IPS DF 4.7 (cell line): ENCODE measurements at regions not wholly inside any gene's neighbourhood (a gene's known extent, or its start where the extent isn't known, plus 50 kb on each side); places are given as distances from the start of the nearest gene placed in this dataset.
A peak's percentile ranks its signal among the peaks of the same experiment; 100 is the strongest.

Experiments used
- DNase-seq: peaks from one replicate; pipeline ENCODE4 v3.0.0-alpha.2; 2013; ENCODE audit warnings: low spot score; ENCODE audit errors: extremely low read depth

GRCh38 chr14:55500219-55500701 lies 59.8 kb upstream of the TBPL2 start:
- peak; percentile 14 for DNase-seq

GRCh38 chr14:55500708-55501107 lies 60.3 kb upstream of the TBPL2 start:
- no peak for DNase-seq

DNA sequence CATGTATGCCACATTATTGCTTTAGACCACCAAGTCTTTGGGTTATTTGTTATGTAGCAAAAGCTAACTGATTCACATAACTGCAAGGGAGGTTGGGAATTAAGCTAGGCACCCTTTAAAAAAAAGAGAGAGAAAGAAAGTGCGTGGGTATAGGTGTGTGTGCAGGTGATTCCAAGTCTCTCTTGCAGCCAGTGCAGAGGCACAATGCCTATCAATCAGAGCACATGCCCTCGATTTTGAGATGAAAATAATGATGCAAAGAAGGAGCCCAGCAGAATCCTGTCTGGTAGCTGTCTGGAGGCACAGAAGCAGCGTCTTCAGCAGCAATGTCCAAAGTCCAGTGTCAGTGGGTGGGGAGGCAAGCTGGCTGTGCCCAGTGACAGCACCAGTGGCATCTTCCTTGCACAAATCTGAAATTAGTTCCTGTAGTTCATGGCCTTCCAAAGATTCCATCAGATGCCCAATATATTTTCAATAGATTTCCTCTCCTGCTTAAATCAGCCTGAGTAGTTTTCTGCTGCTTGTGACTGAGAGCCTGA lies 62.4 kb upstream of the TBPL2 start:
- no peak for DNase-seq

- DNase-seq, result no peak
These were observed 65.4 kb upstream of the TBPL2 start for GRCh38 chr14:55505846-55506245.

- no peak for DNase-seq
These were observed 68.3 kb upstream of the TBPL2 start for GRCh38 chr14:55508676-55509075.

DNA sequence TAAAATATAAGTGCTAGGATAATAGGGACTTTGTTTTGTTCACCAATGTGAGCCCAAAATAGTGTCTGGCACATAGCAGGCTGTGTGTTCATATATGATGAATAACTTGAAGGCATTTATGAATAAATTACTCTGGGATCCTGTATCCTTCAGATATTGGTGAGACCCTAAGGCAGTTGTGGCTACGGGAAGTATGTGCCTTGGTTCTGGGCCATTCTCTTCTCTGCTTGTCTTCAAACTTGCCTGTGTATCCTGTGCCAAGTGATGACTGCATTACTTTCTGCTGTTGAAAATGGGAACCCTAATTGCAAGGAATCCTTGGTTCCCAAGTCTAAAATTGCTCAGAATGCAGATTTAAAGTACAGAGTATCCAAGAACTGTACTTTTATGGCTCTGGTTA lies 67.6 kb upstream of the KTN1 start:
- DNase-seq, result no peak

DNA sequence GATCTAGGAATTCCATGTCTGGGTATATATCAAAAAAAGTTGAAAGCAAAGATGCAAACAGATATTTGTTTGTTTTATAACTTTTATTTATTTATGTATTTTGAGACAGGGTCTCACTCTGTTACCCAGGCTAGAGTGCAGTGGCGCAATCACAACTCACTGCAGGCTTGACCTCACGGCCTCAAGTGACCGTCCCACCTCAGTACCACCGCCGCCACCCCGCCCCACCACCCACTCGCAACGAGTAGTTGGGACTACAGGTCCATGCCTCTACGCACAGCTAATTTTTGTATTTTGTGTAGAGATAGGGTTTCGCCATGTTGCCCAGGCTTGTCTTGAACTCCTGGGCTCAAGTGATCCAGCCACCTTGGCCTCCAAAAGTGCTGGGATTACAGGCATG lies 66.5 kb upstream of the KTN1 start:
- no peak for DNase-seq

- no peak for DNase-seq
These were observed 65.1 kb upstream of the KTN1 start for GRCh38 chr14:55514819-55515490.

DNA sequence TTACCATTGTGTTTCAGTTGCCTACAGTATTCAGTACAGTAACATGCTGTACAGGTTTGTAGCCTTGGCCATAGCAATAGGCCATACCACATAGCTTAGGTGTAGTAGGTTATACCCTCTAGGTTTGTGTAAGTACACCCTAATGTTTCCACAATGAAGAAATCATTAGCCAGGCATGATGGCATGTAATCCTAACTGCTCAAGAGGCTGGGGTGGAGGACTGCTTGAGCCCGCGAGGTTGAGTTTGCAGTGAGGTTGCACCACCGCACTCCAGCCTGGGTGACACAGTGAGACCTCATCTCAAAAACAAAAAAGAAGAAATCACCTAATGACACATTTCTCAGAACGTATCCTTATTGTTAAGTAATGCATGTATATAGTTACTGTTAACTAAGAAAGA lies 63.2 kb upstream of the KTN1 start:
- DNase-seq, result no peak

- no peak for DNase-seq
These were observed 61.6 kb upstream of the KTN1 start for GRCh38 chr14:55518391-55518790.

DNA sequence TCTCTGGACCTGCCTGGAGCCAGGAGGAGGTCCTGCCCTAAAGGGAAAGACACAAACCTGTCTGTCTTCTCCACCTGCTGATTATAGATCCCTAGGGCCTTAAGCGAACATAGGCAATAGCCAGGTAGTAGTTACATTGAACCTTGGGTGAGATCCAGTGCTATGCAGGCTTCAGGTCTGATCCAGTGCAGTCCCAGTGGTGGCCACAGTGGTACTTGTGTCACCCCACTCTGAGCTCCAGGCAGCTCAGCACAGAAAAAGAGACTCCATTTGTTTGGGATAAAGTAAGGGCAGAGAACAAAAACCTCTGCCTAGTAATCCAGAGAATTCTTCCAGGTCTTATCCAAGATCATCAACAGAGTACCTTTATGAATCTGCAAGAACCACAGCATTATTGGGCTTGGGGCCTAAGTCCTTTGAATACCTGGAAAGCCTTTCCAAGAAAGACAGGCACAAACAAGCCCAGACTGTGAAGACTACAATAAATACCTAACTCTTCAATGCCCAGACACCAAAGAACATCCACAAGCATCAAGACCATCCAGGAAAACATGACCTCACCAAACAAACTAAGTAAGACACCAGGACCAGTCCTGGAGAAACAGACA lies 60.4 kb upstream of the KTN1 start:
- no peak for DNase-seq

GRCh38 chr14:55523321-55523720 lies 56.7 kb upstream of the KTN1 start:
- no peak for DNase-seq
